22Rv1 (cell line): ENCODE measurements at regions not wholly inside any gene's neighbourhood (a gene's known extent, or its start where the extent isn't known, plus 50 kb on each side); places are given as distances from the start of the nearest gene placed in this dataset.

ENCODE experiments used
- CTCF ChIP-seq: fragments of 450-650 bp; IDR thresholded peaks from 2 replicates; pipeline ENCODE4 v1.5.1; 2017; ENCODE audit warnings: mild to moderate bottlenecking
- ZFX ChIP-seq: fragments of 450-650 bp; IDR thresholded peaks from 2 replicates; pipeline ENCODE4 v1.6.1; 2017; ENCODE audit warnings: antibody characterized with exemption, borderline replicate concordance

GRCh38 chr6:71599359-71599758 is 287.0 kb upstream of the RIMS1 start:
- TF ChIP-seq CTCF (no peak), ZFX (no peak)
